HG02884 (cell line): ENCODE measurements at regions not wholly inside any gene's neighbourhood (a gene's known extent, or its start where the extent isn't known, plus 50 kb on each side); places are given as distances from the start of the nearest gene placed in this dataset.

Experiments used
- ATAC-seq: cut with Tn5 transposase; IDR thresholded peaks from one replicate; pipeline ENCODE4 v1.9.1; 2021; ENCODE audit warnings: mild to moderate bottlenecking, moderate library complexity; ENCODE audit not compliant: unreplicated experiment

- no peak for ATAC-seq
Observed at GRCh38 chr5:113900141-113900540, 386.6 kb downstream of the YTHDC2 start.

- ATAC-seq = no peak
Observed at GRCh38 chr5:113900816-113901215, 387.3 kb downstream of the YTHDC2 start.

- ATAC-seq = no peak
Observed at GRCh38 chr5:113901718-113902117, 388.2 kb downstream of the YTHDC2 start.

- no peak for ATAC-seq
Observed at GRCh38 chr5:113902917-113903660, 389.6 kb downstream of the YTHDC2 start.

- no peak for ATAC-seq
Observed at GRCh38 chr5:113909782-113910181, 396.3 kb downstream of the YTHDC2 start.

GRCh38 chr5:113917997-113918396 is 404.5 kb downstream of the YTHDC2 start:
- no peak for ATAC-seq

GRCh38 chr5:113922343-113922742 is 408.8 kb downstream of the YTHDC2 start:
- no peak for ATAC-seq

- no peak for ATAC-seq
Observed at GRCh38 chr5:113935453-113935852, 422.0 kb downstream of the YTHDC2 start.

- ATAC-seq = no peak
Observed at GRCh38 chr5:113937301-113937700, 423.8 kb downstream of the YTHDC2 start.

- ATAC-seq = no peak
Observed at GRCh38 chr5:113939988-113940387, 421.9 kb upstream of the KCNN2 start.

- ATAC-seq = no peak
Observed at GRCh38 chr5:113950186-113950585, 411.7 kb upstream of the KCNN2 start.

GRCh38 chr5:113965225-113965624 is 396.6 kb upstream of the KCNN2 start:
- no peak for ATAC-seq

- no peak for ATAC-seq
Observed at GRCh38 chr5:113969901-113970300, 392.0 kb upstream of the KCNN2 start.

- ATAC-seq = no peak
Observed at GRCh38 chr5:113971454-113971853, 390.4 kb upstream of the KCNN2 start.

GRCh38 chr5:113974976-113975375 is 386.9 kb upstream of the KCNN2 start:
- ATAC-seq = no peak

GRCh38 chr5:113984928-113985327 is 376.9 kb upstream of the KCNN2 start:
- no peak for ATAC-seq

GRCh38 chr5:113985505-113985904 is 376.4 kb upstream of the KCNN2 start:
- no peak for ATAC-seq

- no peak for ATAC-seq
Observed at GRCh38 chr5:113989278-113989912, 372.5 kb upstream of the KCNN2 start.

GRCh38 chr5:113989913-113990305 is 372.0 kb upstream of the KCNN2 start:
- ATAC-seq = no peak

- no peak for ATAC-seq
Observed at GRCh38 chr5:114001076-114001475, 360.8 kb upstream of the KCNN2 start.

- no peak for ATAC-seq
Observed at GRCh38 chr5:114006582-114006981, 355.3 kb upstream of the KCNN2 start.

GRCh38 chr5:114007678-114008077 is 354.2 kb upstream of the KCNN2 start:
- no peak for ATAC-seq

GRCh38 chr5:114010362-114010761 is 351.5 kb upstream of the KCNN2 start:
- no peak for ATAC-seq
